ENCODE measurements at regions not wholly inside any gene's neighbourhood (a gene's known extent, or its start where the extent isn't known, plus 50 kb on each side); places are given as distances from the start of the nearest gene placed in this dataset.
A peak's percentile ranks its signal among the peaks of the same experiment; 100 is the strongest.

DNA sequence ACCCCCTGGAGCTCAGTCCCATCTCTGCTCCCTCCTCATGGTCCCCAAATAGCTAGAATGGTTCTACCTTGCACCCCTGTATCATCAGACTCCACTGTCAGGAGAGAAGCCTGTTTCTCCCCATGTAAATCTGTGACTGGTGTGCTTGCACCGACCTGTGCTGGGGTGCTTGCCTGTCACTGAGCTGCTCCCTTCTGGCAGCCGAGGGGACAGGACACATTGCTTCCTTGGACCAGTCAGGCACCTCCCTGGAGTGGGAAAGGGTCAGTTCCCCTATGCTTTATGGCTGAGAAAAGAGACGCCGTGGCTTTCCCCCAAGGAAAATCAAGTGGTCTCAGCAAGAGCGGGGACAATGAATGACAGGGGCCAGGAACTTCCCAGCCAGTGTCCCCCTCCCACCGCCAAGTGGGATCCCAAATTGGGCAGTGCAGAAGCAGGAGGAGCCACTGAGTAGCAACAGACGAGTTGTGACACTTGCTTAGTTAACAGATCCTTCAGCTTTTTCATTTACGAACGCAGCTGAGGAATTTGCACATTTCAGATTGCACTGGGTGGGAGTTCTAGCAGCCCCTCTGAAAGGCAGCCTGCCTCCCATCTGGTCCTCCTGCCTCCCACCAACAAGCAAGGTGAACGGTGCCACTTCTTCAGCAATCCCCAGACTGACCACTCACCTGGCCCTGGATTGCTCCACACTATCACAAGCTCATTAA is 156.4 kb downstream of the KATNIP start:
- H3K27ac ChIP-seq (ENCODE audit: low read depth in 2 of 2, low read length in 2 of 2), result peak overlapping the region in 1 of 2 donors; percentile 54
- no peak for FAIRE-seq
- peak in 2 of 5 donors; percentile 12 to 31 for DNase-seq
- intact Hi-C loops (cut with DNase I), result no loop called here
- no peaks in the 10 kb centered on the region for H3K9me3 ChIP-seq (ENCODE audit: control insufficient read depth in 2 of 3, insufficient read depth in 1 of 3, low read length in 3 of 3)
- no peak overlapping the region for H3K4me3 ChIP-seq (ENCODE audit: low read length in 3 of 3)
- H3K27me3 ChIP-seq (ENCODE audit: control insufficient read depth, insufficient read depth, low read length), result no peaks in the 10 kb centered on the region
- TF ChIP-seq, protein P1, sequence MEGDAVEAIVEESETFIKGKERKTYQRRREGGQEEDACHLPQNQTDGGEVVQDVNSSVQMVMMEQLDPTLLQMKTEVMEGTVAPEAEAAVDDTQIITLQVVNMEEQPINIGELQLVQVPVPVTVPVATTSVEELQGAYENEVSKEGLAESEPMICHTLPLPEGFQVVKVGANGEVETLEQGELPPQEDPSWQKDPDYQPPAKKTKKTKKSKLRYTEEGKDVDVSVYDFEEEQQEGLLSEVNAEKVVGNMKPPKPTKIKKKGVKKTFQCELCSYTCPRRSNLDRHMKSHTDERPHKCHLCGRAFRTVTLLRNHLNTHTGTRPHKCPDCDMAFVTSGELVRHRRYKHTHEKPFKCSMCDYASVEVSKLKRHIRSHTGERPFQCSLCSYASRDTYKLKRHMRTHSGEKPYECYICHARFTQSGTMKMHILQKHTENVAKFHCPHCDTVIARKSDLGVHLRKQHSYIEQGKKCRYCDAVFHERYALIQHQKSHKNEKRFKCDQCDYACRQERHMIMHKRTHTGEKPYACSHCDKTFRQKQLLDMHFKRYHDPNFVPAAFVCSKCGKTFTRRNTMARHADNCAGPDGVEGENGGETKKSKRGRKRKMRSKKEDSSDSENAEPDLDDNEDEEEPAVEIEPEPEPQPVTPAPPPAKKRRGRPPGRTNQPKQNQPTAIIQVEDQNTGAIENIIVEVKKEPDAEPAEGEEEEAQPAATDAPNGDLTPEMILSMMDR (IDR thresholded peaks at IDR 0.05; ENCODE audit: borderline replicate concordance, extremely low read depth, insufficient read depth), result no peak
- peaks cover 0 to 12% (median 0%) of the 10 kb centered on the region in 3 donors for H3K4me1 ChIP-seq (ENCODE audit: control insufficient read depth in 2 of 3, insufficient read depth in 2 of 3, low read depth in 1 of 3, low read length in 3 of 3)
- peaks cover 0 to 5% (median 0%) of the 10 kb centered on the region in 3 donors for H3K36me3 ChIP-seq (ENCODE audit: control insufficient read depth in 2 of 3, insufficient read depth in 3 of 3, low read length in 3 of 3)
- H3K9ac ChIP-seq (ENCODE audit: low read length in 3 of 3), result no peak overlapping the region

DNA sequence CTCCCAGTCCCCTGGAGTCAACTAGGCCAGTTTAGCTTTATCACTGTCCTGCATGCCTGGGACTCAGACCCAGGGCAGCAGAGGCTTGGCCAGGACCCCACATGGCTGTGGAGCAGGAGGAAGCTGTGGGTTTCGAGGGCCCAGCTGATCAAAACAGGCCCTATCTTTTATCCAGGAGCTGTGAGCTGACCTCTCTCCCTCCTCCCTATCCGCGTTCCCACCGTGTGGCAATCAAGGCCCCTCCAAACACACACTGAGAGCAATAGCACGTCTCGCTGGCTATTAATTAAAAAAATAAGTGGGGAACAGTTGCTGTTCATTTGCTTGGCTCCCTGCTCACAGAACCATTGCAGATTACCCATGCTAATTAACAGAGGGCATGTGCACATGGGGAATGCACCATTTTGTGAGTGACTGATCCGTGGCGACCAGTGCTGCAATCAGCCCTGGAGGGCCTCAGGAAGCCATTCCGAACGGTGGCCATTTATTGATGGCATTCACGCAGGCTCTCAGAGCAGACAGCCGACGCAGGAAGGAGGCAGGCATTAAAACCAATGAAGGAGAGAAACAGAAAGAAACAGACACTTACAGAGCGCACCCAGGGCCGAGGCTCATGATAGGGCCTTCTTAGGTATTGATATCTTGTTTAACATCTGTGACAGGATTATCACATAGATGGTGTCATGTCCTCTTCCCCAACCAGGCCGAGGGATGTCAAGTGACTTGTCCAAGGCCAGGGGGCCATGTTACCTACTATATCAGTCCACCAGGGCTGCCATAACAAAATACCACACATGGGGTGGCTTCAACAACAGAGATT is 157.1 kb downstream of the KATNIP start:
- Histone ChIP-seq H3K4me3 (ENCODE audit: low read length in 3 of 3) (no peak overlapping the region), H3K36me3 (ENCODE audit: control insufficient read depth in 2 of 3, insufficient read depth in 3 of 3, low read length in 3 of 3) (peaks cover 0 to 5% (median 0%) of the 10 kb centered on the region in 3 donors), H3K4me1 (ENCODE audit: control insufficient read depth in 2 of 3, insufficient read depth in 2 of 3, low read depth in 1 of 3, low read length in 3 of 3) (peaks cover 0 to 12% (median 0%) of the 10 kb centered on the region in 3 donors), H3K9ac (ENCODE audit: low read length in 3 of 3) (no peak overlapping the region), H3K27ac (ENCODE audit: low read depth in 2 of 2, low read length in 2 of 2) (peak overlapping the region in 1 of 2 donors; percentile 66), H3K9me3 (ENCODE audit: control insufficient read depth in 2 of 3, insufficient read depth in 1 of 3, low read length in 3 of 3) (no peaks in the 10 kb centered on the region), H3K27me3 (ENCODE audit: control insufficient read depth, insufficient read depth, low read length) (no peaks in the 10 kb centered on the region)
- intact Hi-C loops (cut with DNase I), result no loop called here
- FAIRE-seq, result no peak
- DNase-seq, result peak; percentile 43 to 87 (median 77)
- TF ChIP-seq, protein P1 (IDR thresholded peaks at IDR 0.05; ENCODE audit: borderline replicate concordance, extremely low read depth, insufficient read depth), result no peak

DNA sequence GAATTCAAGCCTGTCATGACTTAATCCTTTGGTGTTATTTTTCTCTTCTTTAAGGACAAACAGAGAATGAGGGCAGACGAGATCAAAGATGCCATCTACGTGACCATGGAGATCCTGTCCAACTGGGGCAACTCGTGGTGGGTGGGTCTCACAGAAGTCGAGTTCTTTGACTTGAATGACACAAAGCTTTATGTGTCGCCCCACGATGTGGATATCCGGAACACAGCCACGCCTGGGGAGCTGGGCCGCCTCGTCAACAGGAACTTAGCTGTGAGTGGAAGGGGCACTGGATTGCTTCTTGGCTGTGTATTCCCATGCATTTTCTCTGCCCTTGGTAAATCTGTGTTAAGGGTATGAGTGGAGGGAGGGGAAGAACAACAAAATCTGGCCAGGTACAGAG is 158.7 kb downstream of the KATNIP start:
- FAIRE-seq (no peak), DNase-seq (peak in 1 of 5 donors; percentile 54)
- Histone ChIP-seq H3K4me1 (ENCODE audit: control insufficient read depth in 2 of 3, insufficient read depth in 2 of 3, low read depth in 1 of 3, low read length in 3 of 3) (peaks cover 0 to 8% (median 0%) of the 10 kb centered on the region in 3 donors), H3K4me3 (ENCODE audit: low read length in 3 of 3) (no peak overlapping the region), H3K36me3 (ENCODE audit: control insufficient read depth in 2 of 3, insufficient read depth in 3 of 3, low read length in 3 of 3) (peaks cover 0 to 5% (median 0%) of the 10 kb centered on the region in 3 donors), H3K27ac (ENCODE audit: low read depth in 2 of 2, low read length in 2 of 2) (no peak overlapping the region), H3K9ac (ENCODE audit: low read length in 3 of 3) (no peak overlapping the region), H3K27me3 (ENCODE audit: control insufficient read depth, insufficient read depth, low read length) (no peaks in the 10 kb centered on the region), H3K9me3 (ENCODE audit: control insufficient read depth in 2 of 3, insufficient read depth in 1 of 3, low read length in 3 of 3) (no peaks in the 10 kb centered on the region)
- intact Hi-C loops (cut with DNase I), result no loop called here
- TF ChIP-seq, protein P1 (IDR thresholded peaks at IDR 0.05; ENCODE audit: borderline replicate concordance, extremely low read depth, insufficient read depth), result no peak
